ENCODE measurements at regions not wholly inside any gene's neighbourhood (a gene's known extent, or its start where the extent isn't known, plus 50 kb on each side); places are given as distances from the start of the nearest gene placed in this dataset.
"Not testable (repeated sequence)": the region's sequence is repeated elsewhere in the genome, so short reads cannot be mapped to it uniquely, and the experiment has no call there.

DNA sequence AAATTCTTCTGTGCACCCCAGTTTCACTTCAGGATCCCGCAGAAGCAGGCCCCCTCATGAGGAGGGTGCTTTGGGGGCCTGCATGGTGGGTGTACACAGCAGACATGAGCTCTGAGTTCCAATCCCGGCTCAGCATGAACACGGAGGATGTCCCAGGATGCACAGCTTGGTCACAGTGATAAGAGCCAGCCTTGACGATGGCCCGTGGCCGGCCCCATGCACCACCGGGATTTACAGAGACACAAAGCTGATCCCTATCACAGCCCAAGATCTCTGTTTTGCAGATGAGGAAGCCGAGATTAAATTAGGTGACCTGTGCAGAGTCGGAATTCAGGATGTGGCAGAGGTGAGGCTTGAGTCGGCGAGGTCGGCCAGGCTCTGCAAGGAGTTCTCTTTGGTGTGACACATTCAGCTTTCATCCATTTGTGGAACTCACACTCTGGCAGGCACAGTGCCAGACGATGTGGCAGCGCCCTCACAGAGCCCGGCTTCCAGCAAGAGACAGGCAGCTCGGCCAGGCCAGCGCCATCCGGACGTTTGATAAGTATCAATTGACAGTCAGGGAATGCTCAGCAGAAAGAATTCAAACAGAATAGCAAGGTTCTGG, 456.3 kb upstream of the MYT1L start:
- no peak for DNase-seq

DNA sequence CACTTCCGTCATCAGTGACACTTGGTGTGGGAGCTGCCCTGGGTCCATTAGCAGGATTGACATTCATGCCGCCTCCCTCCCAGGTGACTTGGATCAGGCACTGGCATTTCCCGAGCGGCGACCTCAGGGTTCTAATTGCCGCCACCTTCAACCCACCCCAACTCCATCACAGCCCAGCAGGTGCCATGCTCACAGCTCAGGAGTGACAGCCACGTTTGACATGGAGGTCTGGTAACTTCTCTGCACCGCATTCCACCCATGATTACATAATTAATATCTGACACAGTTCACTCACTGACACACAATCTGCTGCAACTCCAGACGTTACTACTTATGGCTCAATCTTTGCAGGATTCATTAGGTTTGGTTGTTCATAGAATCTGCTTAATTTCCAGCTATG, 450.9 kb upstream of the MYT1L start:
- DNase-seq: no peak

DNA sequence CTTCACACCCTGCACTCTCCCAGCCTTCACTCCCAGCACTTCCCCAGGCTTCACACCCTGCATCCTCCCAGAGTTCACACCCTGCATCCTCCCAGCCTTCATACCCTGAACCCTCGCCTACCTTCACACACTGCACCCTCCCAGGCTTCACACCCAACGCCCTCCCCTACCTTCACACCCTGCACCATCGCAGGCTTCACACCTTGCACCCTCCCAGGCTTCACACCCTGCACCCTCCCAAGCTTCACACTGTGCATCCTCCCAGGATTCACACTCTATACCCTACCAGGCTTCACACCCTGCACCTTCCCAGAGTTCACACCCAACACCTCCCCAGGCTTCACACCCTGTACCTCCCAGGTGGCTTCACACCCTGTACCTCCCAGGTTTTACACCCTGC, 448.7 kb upstream of the MYT1L start:
- DNase-seq: no peak

DNA sequence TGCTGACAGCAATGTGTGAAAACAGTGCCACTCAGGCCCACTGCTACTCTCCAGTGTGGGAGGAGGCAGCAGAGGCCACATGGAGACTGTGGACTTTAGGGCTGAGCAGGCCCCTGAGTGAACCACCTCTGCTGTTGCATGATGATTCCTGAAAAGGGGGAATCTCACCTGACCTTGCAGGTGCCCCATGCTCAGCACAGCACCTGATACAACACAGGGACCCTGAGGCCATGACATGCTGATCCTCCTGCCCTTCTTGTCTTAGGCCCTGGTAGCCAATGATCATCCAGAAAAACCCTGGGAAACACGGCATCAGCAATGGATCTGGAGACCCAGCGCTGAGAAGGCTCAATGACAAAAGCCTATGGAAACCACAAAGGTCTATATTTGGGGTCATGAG, 446.8 kb upstream of the MYT1L start:
- no peak for DNase-seq

DNA sequence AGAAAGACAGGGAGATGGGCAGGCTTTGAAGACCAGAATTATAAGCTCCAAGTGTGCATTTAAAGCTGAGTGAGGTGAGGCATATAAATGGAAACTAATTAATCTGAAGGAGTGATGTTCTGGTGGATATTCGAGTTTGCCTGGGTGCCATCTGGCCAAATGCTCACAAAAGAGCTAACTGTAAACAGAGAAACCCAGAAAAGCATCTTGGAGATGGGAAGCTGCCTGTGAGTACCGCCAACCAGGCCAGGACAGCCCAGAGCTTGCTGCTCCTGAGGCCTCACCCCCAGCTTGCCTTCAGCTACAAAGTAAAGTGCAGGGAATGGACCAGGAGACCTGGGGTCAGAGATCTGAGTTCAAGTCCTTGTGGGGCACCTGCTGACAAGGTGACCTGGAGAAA, 446.1 kb upstream of the MYT1L start:
- no peak for DNase-seq

DNA sequence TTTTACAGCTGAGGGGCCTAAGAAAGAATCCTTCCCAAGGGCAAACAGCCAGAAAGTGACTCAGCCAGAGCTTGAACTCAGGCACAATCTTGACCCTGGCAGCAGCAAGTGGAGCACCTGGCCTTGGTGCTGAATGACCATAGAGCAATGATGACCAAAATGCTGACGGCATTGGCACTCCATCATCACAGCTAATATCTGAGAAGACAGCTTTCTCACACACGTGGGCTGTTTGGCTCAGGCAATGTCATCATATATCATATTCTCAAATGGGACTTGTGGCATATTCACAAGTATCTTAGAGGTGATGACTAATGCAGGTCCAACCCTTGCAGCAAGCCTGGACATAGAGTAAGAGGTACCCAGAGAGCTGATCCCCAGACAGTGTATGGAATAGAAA, 443.9 kb upstream of the MYT1L start:
- no peak for DNase-seq

DNA sequence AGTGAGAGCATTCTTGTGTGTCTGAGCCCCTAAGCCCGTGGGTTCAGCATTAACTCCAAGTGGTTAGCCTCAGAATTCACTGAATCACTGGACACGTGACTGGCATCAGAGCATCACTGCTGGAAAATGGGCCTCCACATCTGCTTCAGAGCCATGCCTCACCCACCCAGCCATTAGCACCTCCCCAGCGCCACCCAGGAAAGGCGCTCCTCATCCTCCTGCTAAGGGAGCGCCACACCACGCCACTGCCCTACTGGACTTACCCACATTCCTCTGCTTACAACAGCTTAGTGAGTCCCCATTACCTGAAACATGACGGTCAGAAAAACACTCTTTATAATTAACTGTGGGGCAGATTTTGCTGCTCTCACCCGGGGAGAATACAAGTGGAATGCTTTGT, 442.6 kb upstream of the MYT1L start:
- no peak for DNase-seq

DNA sequence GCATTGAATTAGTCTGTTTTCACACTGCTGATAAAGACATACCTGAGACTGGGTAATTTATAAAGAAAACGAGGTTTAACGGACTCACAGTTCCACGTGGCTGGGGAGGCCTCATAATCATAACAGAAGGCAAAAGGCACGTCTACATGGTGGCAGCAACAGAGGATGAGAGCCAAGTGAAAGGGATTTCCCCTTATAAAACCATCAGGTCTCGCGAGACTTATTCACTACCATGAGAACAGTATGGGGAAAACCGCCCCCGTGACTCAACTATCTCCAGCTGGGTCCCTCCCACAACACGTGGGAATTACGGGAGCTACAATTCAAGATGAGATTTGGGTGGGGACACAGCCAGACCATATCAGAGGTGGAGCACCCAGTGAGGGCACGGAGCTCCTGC, 442.0 kb upstream of the MYT1L start:
- DNase-seq: not testable (repeated sequence)

DNA sequence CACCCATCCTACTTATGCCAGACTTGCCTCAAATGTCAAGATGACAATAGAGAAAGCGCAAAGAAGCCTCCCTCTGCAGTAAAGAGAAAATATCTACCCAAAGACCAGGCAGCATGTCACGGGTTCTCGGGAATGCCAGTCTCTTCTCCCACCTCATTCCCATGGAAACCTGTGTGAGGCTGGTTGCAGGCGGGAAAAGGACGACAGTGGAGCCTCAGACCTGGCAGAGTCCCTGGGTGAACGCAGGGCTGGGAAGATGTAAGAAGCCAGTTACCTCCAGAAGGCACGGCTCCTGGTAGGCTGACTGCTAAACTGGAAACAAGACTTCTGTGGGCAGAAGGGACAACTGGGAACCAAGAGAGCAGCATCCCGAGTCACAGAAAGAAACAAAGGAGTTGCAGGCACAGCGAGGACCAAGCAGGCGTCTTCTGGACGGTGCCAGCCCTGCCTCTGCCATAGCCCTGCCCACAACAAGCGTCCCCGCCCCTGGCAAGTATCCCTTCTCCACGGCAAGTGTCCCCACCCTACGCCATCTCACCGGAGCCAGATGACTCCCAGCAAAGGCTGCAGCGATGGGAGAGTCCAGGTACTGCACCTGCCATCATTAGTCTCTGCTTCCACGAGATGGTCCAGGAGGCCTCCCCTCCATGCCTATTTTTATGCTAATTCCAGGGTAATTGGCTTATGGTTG, 440.8 kb upstream of the MYT1L start:
- DNase-seq: no peak

DNA sequence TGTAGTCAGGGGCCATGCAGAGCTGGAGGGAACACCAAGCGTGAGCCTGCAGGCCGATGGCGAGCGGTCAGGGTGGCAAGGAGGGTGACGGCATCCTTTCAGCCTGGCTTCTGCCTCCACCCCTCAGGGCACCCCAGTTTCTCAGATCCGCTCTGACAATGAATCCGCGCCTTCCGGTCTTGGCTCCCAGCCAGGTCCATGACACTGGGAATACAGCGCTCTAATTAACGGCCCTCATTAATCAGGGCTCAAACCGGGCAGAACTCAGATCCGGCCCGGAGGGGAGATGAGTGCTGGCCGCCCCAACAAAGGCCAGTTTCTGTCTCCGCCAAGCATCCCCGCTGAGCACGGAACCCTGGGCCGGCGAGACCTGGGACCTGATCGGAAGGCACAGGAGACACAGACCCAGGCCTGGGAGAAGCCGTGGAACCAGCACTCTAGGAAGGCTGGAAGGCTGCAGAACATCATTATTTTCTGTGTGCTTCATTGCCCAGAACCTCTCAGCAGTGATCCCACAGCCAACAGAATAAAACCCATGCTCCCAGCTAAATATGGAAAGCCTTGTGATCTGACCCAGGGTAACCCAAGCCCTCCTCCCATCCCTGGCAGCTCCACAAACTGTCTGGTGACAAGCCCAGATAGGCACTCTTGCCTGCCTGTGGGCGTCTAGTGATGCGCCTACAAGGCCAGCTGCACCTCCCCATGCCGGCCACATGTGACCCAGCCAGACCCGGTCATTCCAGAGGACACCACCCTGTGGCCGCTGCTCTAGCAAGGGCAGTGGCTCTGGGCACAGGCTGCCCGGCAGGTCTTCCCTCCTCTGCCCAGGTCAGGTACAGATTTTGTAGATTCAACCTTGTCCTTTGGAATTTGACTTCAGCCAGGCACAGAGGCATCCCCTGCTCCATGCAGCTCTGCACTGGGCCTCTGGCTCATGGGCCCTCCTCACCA, 438.7 kb upstream of the MYT1L start:
- DNase-seq: no peak

DNA sequence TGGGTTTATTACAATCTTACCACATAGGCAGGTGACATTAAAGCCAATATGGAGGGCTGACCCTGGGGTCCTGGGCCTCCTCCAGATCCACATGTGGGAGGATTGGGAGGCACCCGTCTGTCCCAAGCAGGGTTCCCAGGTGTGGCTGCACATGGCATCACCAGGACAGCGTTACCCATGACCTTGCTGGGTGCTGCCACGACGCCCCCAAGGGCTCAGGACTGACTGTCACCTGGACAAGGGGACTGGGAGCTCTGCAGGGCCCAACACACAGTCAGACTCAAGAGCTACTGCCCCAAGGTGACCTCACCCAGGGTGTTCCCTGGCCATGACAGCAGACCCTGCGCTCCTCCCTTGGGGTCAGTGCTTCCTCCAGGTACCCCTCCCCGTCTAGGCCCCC, 437.4 kb upstream of the MYT1L start:
- no peak for DNase-seq

DNA sequence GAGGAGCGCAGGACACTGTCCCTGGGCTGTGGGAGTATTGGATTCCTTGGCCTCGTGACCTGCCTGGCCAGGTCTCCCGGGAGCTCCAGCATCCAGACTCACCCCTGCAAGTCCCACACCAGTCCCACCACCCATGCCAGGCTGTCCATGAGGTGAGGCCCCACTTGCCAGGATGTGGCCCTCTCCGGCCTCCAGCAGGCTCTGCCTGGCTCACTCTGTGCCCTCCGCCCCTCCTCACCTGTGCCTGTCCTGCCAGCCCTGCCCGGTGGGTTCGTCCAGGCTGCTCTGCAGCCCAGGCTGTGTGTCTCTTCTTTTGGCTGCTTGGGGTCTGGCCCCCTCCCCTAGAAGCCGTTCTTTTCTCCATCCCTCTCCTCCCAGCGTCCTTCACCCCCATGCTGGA, 436.8 kb upstream of the MYT1L start:
- no peak for DNase-seq

DNA sequence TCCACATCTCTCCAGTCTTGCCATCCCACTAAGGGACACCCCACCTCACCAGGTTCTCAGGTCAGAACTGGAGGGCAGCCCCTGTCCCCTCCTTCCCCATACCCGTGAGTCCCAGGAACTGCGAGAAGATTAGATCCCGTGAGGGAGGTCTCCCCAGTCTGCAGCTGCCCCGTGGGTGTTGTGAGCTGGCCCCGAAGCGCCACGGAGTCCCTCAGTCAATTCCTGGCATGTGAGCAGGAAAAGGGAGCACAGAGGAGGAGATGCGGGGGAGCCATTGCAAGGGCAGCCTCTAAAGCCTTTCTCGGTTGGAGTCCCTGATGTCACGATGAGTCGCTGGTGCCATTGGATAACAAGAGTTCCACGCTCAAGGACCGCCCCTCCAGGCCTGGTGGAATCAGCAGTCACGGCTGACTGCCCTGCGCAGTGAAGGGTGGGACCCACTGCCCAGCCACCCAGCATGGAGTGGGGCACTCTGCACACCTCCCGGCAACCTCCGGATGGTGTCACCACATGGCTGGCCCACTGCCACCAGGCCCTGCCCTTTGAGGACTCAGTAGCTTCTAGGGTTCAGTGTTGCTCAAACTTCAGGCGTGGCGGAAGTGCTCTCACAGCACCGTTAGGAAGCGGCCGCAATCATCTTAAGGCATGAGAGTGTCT, 434.9 kb upstream of the MYT1L start:
- no peak for DNase-seq

DNA sequence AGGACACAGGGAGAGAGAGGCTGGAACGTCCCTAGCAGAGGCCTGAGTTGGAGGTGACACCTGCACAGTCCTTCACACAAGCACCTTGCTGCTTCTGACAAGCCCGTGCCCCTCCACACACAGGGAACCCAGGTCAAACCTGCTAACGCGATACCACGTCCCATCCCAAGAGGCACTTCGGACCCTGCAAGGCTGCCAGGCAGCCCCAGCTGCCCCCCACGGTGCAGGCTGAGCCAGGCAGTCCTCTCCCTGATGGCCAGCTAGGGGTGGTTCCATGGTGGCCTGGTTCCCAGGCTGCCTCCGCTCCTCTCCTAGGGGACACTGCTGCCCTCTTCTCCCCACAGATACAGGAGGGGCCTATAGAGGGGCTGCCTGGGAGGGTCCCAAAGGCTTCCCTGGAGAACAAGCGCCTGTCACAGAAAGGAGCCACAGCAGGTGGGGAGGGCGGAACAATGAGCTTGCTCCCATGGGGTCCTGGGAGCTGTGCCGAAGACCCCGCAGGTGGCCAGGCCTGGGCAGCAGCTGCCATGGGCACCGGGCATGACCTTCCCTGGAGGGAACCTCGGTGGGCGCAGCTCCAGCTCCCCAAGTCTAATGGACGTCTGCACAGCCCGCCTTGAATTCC, 434.2 kb upstream of the MYT1L start:
- no peak for DNase-seq

DNA sequence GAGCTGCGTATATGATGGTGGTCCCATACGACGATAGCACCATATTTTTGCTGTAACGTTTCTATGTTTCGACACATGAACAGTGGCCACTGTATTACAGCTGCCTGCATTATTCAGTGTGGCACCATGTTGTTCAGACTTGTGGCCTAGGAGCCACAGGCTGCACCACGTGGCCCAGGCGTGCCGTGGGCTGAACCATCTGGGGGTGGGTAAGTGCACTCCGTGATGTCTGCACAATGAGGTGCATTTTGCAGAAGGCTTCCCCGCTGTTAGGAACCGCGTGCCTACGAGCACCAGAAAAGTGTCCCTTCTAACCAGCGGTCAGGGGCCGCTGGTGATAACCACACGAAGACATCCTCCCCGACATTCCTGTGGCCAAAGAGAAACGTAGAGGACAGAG, 433.7 kb upstream of the MYT1L start:
- DNase-seq: no peak

DNA sequence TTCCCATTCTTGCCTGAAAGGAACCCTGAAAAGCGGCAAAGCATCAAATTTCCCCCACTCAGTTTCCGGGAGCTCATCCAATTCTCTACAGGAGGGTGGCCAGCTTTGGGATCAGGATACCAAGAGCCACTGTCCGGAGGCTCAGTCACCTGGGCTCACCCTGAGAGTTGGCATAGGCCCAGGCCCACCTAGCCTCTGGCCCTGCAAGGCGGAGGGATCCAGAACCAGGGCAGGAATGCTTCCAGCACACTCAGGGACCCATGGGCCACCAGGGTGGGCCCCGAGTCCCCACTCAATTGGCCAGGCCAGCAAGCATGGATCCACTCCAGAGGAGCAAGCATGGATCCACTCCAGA, 432.9 kb upstream of the MYT1L start:
- no peak for DNase-seq

DNA sequence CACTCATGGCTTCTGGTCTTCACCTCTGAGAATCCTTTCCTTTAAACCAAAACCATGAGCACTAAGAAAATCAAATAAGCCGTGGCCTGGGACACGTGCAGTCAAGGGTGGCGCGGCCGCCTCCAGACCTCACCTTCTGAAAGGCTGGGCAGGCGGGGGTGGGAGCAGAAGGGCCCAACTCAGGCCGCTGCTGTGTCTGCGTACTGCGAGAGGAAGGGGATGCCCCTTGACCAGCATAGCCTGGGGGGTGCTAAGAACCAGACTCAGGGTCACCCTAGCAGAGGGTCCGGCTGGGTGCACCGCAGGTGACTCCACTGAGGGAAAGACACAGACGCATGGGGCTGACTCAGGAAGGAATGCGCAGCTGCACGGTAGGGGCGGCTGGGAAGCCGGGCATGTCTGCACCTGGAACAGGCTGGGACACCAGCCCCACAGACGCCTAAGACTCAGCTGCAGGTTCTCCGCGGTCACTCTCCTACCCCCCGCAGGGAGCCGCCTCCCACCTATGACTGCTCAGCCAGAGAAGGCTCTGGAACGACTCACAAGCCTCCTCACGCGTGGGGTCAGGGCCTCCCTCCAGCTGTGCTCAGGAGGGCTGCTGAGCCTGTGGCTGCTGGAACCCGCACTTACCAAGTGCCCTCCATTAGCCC, 432.4 kb upstream of the MYT1L start:
- no peak for DNase-seq

DNA sequence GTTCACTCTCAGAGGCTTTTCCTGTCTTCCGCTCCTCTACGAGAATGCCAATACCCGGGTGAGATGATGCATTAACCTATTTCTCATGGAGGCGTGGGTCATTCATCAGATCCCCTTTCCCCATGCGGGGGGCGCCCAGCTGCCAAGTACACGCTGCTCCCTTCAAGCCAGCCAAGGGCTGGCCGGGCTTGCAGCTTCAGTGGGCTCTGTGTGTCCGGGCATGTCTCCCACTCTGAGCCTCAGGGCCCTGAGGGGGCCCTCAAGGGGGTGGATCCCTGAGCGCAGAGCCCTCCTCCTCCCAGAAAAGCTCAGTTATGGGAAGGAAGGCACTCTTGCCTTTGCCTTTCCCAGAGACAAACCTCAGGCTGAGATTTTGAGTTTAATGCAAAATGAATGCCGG, 431.8 kb upstream of the MYT1L start:
- DNase-seq: no peak

DNA sequence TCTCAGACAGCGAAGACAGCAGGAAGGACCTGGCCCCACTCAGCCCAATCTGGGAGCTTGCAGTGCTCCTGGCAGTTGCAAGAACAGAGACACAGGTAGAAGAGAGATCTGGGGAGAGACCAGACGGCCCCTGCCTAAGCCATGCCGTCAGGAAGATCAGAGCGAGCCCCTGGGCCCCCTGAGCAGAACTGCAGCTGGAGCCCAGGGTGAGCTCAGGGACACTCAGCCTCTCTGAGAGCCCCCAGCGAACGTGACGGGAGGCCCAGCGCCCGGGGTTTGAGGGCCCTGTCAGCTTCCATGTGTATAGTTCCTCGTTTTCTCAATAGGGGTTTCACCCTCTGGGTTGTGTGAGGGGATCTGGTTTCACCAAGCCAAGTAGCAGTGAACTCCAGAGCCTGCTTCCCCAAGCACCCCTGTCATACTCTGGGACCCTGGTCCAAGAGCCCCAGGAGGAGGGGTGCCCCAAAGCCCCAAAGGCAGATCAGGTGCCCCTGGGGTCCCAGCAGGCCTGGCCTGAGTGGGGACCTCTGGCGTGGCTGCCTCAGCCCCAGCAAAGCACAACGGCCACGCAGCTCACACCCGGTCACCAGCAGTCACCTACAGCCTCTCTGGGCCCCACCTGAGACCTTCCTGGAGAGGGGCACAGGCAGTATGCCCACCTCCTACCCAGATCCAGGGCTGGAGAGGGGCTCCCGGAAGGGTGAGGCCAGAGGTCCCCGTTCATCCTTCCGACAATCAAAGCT, 431.3 kb upstream of the MYT1L start:
- no peak for DNase-seq

DNA sequence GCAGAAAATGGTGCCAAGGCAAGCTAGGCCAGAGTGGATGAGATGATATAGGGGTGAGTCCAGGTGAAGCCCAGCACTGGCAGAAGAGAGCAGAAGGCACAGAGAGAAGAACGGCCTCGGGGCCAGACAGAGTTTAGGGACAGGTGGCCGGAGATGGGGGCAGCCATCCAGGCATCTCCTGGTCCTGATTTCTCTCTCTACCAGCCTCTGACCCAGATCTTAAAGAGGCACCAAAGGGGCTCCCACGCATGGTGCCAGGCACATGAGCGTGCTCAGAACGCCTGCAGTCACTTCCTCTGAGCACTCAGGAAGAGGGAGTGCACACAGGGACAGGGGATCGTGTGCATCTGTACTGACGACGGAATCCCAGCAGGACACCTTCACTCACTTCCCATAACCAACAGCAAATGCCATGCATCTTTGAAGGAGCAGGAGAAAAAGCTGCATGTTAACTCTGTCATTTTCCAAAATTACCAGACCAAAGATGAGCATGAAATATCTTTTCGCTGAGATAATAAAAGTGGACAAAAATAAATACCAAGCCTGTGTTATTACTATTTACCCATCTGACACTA, 427.8 kb upstream of the MYT1L start:
- no peak for DNase-seq

DNA sequence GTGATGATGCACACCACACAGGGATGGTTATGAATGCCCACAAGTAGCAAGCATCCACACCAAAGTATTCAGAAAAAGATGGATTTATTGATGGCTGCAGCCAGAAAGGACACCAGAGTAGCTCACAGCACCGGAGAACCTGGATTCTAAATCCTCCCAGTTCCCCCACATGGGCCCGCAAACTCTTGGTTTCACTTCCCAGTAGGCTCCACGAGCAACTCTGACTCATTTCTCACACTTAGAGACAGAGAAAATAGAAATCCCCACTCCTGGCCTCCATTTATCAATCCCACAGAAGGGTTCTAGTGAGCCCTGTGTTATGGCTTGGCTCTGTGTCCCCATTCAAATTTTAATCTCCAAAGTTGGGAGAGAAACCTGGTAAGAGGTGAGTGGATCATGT, 426.7 kb upstream of the MYT1L start:
- DNase-seq: no peak

DNA sequence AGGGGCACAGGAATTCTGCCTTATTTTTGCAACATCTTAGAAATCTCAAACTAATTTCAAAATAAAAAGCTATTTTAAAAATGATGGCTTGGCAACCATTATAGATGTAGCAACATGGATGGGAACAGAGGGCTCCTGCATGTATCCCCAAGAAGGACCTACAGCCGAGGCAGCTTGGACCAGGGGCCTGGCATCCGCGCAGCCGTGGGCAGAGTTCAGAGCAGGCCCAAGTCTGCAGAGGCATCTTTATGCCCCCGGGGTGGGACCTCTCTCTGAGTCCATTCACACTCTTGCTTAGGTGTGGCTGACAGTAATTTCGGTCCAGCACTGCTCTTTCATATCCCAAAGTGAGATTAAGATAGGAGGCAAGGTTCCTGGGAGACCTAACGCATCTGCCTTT, 425.8 kb upstream of the MYT1L start:
- no peak for DNase-seq

All from NCI-H526 treated with DMSO at 0.1 percent for 48 hours (cell line).